ENCODE measurements at regions not wholly inside any gene's neighbourhood (a gene's known extent, or its start where the extent isn't known, plus 50 kb on each side); places are given as distances from the start of the nearest gene placed in this dataset.

GRCh38 chrX:120755066-120755846, 120.4 kb downstream of the CT47B1 start:
- no peak for TF ChIP-seq CTCF (conservative IDR thresholded peaks at IDR 0.05; ENCODE audit: low read length)
- no peak for TF ChIP-seq EZH2phosphoT487 (IDR thresholded peaks at IDR 0.05; ENCODE audit: borderline replicate concordance, low read depth, low read length)

All from OCI-LY7 (cell line).